ENCODE measurements at regions not wholly inside any gene's neighbourhood (a gene's known extent, or its start where the extent isn't known, plus 50 kb on each side); places are given as distances from the start of the nearest gene placed in this dataset.

GRCh38 chr4:18439311-18439710, 417.8 kb upstream of the LCORL start:
- no peak for TF ChIP-seq CTCF (conservative IDR thresholded peaks at IDR 0.05; ENCODE audit: low read length)
- TF ChIP-seq EZH2phosphoT487 (IDR thresholded peaks at IDR 0.05; ENCODE audit: borderline replicate concordance) = no peak

Measured in Loucy (cell line).